Endothelial cell (in vitro differentiated cells): ENCODE measurements at regions not wholly inside any gene's neighbourhood (a gene's known extent, or its start where the extent isn't known, plus 50 kb on each side); places are given as distances from the start of the nearest gene placed in this dataset.

ENCODE experiments used
- DNase-seq: peaks from one replicate; pipeline ENCODE4 v3.0.0; 2021; ENCODE audit warnings: low spot score
- H3K27ac Mint-ChIP-seq: one replicate; pipeline ENCODE4 v1.8.0; 2021; ENCODE audit warnings: mixed read lengths, inconsistent platforms; ENCODE audit not compliant: unreplicated experiment
- H3K27me3 Mint-ChIP-seq: one replicate; pipeline ENCODE4 v1.8.0; 2021; ENCODE audit warnings: mild to moderate bottlenecking, moderate library complexity, mixed read lengths, inconsistent platforms; ENCODE audit not compliant: unreplicated experiment
- H3K36me3 Mint-ChIP-seq: one replicate; pipeline ENCODE4 v1.8.0; 2021; ENCODE audit warnings: mild to moderate bottlenecking, low read depth, mixed read lengths, inconsistent platforms; ENCODE audit not compliant: unreplicated experiment
- H3K4me1 Mint-ChIP-seq: one replicate; pipeline ENCODE4 v1.8.0; 2021; ENCODE audit warnings: mild to moderate bottlenecking, mixed read lengths, inconsistent platforms; ENCODE audit not compliant: unreplicated experiment
- H3K4me3 Mint-ChIP-seq: one replicate; pipeline ENCODE4 v1.8.0; 2021; ENCODE audit warnings: mild to moderate bottlenecking, mixed read lengths, inconsistent platforms; ENCODE audit not compliant: unreplicated experiment
- H3K9me3 Mint-ChIP-seq: one replicate; pipeline ENCODE4 v1.8.0; 2021; ENCODE audit warnings: mixed read lengths, inconsistent platforms; ENCODE audit not compliant: unreplicated experiment
- TF ChIP-seq, protein P1 (sequence below): fragments of 200-600 bp; sonication (generic); IDR thresholded peaks from one replicate; pipeline ENCODE4 v1.5.0; 2021; ENCODE audit warnings: antibody characterized with exemption; ENCODE audit not compliant: unreplicated experiment

DNA sequence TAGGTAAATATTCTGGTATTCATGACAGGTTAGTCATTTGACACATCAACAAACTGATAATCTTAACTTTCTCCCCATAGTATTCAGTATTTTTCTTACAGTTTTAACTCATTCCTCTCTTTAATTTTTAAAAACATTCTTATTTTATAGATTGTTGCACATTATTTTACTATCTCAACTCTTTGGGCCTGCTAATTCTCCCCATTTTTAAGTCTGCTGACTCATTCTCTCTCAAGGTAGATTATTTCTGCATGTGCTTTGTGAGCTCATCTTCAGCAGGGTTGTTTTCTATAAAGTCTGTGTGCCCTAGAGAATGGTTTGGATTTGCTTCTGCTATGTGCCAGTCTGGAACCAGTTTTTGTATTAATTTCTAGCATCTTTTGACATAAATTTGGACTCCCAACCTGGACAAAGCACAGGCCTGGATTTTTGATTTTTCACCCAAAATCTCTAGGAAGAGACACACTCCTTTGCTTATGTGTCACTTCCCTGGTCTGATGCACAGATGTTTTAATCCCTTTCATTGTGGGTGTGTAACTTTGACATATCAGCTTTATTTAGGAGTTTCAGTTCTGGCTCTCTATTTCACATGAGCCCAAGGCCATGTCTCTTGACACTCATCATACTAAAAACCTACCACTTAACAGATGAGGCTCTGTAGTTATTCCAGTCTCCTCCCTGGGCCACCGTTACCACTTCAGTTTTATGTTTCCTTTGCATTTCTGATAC, 194.3 kb upstream of the PGRMC2 start:
- H3K36me3 Mint-ChIP-seq = no peaks in the 10 kb centered on the region
- H3K4me1 Mint-ChIP-seq = peaks cover 10% of the 10 kb centered on the region
- H3K27me3 Mint-ChIP-seq = no peaks in the 10 kb centered on the region
- H3K27ac Mint-ChIP-seq = no peak overlapping the region
- no peaks in the 10 kb centered on the region for H3K9me3 Mint-ChIP-seq
- no peak for DNase-seq
- TF ChIP-seq, protein P1, sequence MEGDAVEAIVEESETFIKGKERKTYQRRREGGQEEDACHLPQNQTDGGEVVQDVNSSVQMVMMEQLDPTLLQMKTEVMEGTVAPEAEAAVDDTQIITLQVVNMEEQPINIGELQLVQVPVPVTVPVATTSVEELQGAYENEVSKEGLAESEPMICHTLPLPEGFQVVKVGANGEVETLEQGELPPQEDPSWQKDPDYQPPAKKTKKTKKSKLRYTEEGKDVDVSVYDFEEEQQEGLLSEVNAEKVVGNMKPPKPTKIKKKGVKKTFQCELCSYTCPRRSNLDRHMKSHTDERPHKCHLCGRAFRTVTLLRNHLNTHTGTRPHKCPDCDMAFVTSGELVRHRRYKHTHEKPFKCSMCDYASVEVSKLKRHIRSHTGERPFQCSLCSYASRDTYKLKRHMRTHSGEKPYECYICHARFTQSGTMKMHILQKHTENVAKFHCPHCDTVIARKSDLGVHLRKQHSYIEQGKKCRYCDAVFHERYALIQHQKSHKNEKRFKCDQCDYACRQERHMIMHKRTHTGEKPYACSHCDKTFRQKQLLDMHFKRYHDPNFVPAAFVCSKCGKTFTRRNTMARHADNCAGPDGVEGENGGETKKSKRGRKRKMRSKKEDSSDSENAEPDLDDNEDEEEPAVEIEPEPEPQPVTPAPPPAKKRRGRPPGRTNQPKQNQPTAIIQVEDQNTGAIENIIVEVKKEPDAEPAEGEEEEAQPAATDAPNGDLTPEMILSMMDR = no peak
- no peak overlapping the region for H3K4me3 Mint-ChIP-seq

DNA sequence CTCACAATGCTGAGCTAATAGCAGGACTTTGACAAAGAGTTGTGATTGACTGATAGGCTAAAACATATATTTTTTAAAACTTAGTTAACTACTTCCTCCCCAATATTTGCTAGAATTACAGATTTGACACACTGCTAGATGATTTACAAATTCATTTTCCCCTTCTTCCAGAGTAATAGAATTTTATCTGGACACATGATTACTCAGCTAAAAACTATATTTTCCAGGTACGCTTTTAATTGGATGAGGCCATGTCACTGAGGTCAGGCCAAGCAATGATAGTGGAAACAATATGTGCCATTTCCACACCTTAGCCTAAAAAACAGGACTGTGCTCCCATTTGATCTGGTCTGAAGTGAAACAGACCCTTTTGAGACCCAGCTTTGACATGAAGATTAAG, 193.3 kb upstream of the PGRMC2 start:
- TF ChIP-seq, protein P1 = no peak
- Mint-ChIP-seq H3K4me1 (peaks cover 10% of the 10 kb centered on the region), H3K9me3 (no peaks in the 10 kb centered on the region), H3K4me3 (no peak overlapping the region), H3K27ac (no peak overlapping the region), H3K27me3 (no peaks in the 10 kb centered on the region), H3K36me3 (no peaks in the 10 kb centered on the region)
- no peak for DNase-seq

DNA sequence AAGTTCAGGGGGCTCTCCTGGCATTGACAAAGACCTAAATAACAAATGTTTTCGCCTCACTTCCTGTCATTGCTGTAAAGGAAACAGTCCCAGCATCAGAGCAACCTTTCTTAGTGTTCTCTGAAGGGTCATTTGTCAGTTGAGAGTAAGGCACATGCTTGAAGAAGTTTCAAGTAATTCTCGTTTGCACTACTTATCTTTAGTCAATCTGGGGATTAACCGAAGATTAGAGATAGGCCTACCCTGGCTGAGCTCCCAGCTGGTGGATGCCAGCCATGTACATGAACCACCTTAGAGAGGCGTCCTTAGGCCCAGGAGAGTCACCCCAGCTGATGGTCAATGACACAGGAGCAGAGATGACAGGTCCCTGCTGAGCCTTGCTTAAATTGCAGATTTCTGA, 189.9 kb upstream of the PGRMC2 start:
- H3K36me3 Mint-ChIP-seq = peaks cover 7% of the 10 kb centered on the region
- no peaks in the 10 kb centered on the region for H3K9me3 Mint-ChIP-seq
- DNase-seq = no peak
- H3K4me3 Mint-ChIP-seq = no peak overlapping the region
- TF ChIP-seq, protein P1 = no peak
- H3K27ac Mint-ChIP-seq = no peak overlapping the region
- H3K4me1 Mint-ChIP-seq = peaks cover 2% of the 10 kb centered on the region
- H3K27me3 Mint-ChIP-seq = peaks cover 5% of the 10 kb centered on the region

DNA sequence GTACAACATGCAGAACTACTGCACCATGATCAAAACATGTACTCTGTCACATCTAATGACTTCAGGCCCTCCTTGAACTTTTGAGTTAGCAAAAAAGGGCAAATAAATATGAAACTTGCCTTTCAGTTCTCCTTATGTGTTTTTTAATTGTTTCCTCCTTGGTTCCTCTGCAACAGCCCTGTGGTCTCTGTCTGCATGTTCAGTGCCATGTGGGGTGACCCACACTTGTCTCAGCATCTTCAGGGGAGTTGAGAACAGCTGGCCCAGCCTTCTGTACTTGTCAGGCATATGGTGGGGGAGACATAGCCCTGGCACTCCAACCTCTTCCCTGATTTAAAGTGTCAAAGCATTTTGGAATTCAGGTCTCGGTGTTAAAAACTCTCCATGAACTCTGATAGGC, 188.0 kb upstream of the PGRMC2 start:
- TF ChIP-seq, protein P1 = no peak
- peaks cover 5% of the 10 kb centered on the region for H3K27me3 Mint-ChIP-seq
- no peak overlapping the region for H3K4me3 Mint-ChIP-seq
- no peak overlapping the region for H3K27ac Mint-ChIP-seq
- no peaks in the 10 kb centered on the region for H3K9me3 Mint-ChIP-seq
- H3K36me3 Mint-ChIP-seq = peaks cover 7% of the 10 kb centered on the region
- H3K4me1 Mint-ChIP-seq = peaks cover 2% of the 10 kb centered on the region
- no peak for DNase-seq

DNA sequence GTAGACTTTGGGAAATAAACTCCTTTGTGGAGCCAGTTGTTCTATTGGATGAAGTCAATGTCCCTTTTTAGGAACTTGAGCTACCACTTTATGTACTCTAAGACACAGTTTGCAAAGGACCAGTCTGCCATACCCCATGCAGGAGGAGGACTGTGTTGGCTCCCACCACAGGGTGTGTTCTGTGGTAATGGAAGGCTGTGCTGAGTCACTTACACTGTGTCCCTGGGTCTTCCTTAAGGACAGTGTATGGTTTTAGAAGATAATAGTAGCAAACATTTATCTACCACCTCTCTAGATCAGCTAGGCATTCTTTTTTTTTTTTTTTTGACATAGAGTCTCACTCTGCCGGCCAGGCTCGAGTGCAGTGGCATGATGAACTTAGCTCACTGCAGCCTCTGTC, 184.0 kb upstream of the PGRMC2 start:
- no peak for DNase-seq
- H3K27me3 Mint-ChIP-seq = peaks cover 7% of the 10 kb centered on the region
- H3K9me3 Mint-ChIP-seq = no peaks in the 10 kb centered on the region
- H3K4me3 Mint-ChIP-seq = no peak overlapping the region
- no peak overlapping the region for H3K27ac Mint-ChIP-seq
- H3K36me3 Mint-ChIP-seq = peaks cover 7% of the 10 kb centered on the region
- no peaks in the 10 kb centered on the region for H3K4me1 Mint-ChIP-seq
- TF ChIP-seq, protein P1 = no peak
